ENCODE measurements at regions not wholly inside any gene's neighbourhood (a gene's known extent, or its start where the extent isn't known, plus 50 kb on each side); places are given as distances from the start of the nearest gene placed in this dataset.

GRCh38 chr5:125976421-125977000 is 446.7 kb upstream of the GRAMD2B start:
- Histone ChIP-seq H2AFZ (ENCODE audit: low read length) (no peak overlapping the region), H3K4me1 (ENCODE audit: insufficient read depth, low read length) (no peaks in the 10 kb centered on the region), H3K27ac (ENCODE audit: extremely low read length, insufficient read depth, low read length) (no peak overlapping the region), H3K36me3 (replicated peaks in 1 of 2; ENCODE audit: control insufficient read depth in 1 of 2, insufficient read depth in 2 of 2, low read length in 2 of 2) (no peaks in the 10 kb centered on the region), H3K79me2 (ENCODE audit: insufficient read depth, low read length) (no peaks in the 10 kb centered on the region), H3K9me3 (ENCODE audit: low read length) (no peaks in the 10 kb centered on the region), H3K4me2 (ENCODE audit: low read depth, low read length) (no peak overlapping the region), H3K9ac (ENCODE audit: insufficient read depth, low read depth, low read length) (no peak overlapping the region), H4K20me1 (ENCODE audit: insufficient read depth, low read length) (no peaks in the 10 kb centered on the region), H3K27me3 (ENCODE audit: control insufficient read depth in 1 of 2, insufficient read depth in 2 of 2, low read length in 2 of 2) (no peaks in the 10 kb centered on the region), H3K4me3 (replicated peaks in 1 of 3; ENCODE audit: insufficient read depth in 1 of 3, low read depth in 2 of 3, low read length in 3 of 3) (no peak overlapping the region)
- ChIA-PET POLR2A (no interaction called here), CTCF (ENCODE audit: low intra/inter-chr PET ratio, low total read pairs) (no interaction called here)
- WGBS (ENCODE audit: low lambda C conversion rate), result 2% methylated on average over 2 of the region's 2 CpGs
- BruUV-seq (replicated peaks), result no TSS peak
- in situ Hi-C loops (cut with HindIII; ENCODE audit: extremely low pct_ligation_motif_present, low pct_unique_long_range_greater_than_20kb), result no loop called here
- no peak for ATAC-seq
- TF ChIP-seq HMG20B (CRISPR knock-in tag; conservative IDR thresholded peaks at IDR 0.05) (no peak), IRX3 (CRISPR knock-in tag; IDR thresholded peaks at IDR 0.05; ENCODE audit: borderline replicate concordance, low read depth) (no peak)
- TF ChIP-seq, protein P1, sequence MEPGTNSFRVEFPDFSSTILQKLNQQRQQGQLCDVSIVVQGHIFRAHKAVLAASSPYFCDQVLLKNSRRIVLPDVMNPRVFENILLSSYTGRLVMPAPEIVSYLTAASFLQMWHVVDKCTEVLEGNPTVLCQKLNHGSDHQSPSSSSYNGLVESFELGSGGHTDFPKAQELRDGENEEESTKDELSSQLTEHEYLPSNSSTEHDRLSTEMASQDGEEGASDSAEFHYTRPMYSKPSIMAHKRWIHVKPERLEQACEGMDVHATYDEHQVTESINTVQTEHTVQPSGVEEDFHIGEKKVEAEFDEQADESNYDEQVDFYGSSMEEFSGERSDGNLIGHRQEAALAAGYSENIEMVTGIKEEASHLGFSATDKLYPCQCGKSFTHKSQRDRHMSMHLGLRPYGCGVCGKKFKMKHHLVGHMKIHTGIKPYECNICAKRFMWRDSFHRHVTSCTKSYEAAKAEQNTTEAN (CRISPR knock-in tag; conservative IDR thresholded peaks at IDR 0.05), result no peak
- TF ChIP-seq, protein P2, sequence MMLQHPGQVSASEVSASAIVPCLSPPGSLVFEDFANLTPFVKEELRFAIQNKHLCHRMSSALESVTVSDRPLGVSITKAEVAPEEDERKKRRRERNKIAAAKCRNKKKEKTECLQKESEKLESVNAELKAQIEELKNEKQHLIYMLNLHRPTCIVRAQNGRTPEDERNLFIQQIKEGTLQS (CRISPR knock-in tag; IDR thresholded peaks at IDR 0.05), result no peak
- no peak for FAIRE-seq
- no peak for DNase-seq (ENCODE audit: low spot score)
- intact Hi-C loops (cut with micrococcal nuclease; ENCODE audit: unreplicated experiment), result no loop called here

- Histone ChIP-seq H3K9me3 (ENCODE audit: low read length) (no peaks in the 10 kb centered on the region), H3K4me1 (ENCODE audit: insufficient read depth, low read length) (no peaks in the 10 kb centered on the region), H3K27ac (ENCODE audit: extremely low read length, insufficient read depth, low read length) (no peak overlapping the region), H3K9ac (ENCODE audit: insufficient read depth, low read depth, low read length) (no peak overlapping the region), H3K27me3 (ENCODE audit: control insufficient read depth in 1 of 2, insufficient read depth in 2 of 2, low read length in 2 of 2) (no peaks in the 10 kb centered on the region), H4K20me1 (ENCODE audit: insufficient read depth, low read length) (no peaks in the 10 kb centered on the region), H3K36me3 (replicated peaks in 1 of 2; ENCODE audit: control insufficient read depth in 1 of 2, insufficient read depth in 2 of 2, low read length in 2 of 2) (no peaks in the 10 kb centered on the region), H2AFZ (ENCODE audit: low read length) (no peak overlapping the region), H3K4me2 (ENCODE audit: low read depth, low read length) (no peak overlapping the region), H3K4me3 (replicated peaks in 1 of 3; ENCODE audit: insufficient read depth in 1 of 3, low read depth in 2 of 3, low read length in 3 of 3) (no peak overlapping the region), H3K79me2 (ENCODE audit: insufficient read depth, low read length) (no peaks in the 10 kb centered on the region)
- DNase-seq (ENCODE audit: low spot score) (no peak), FAIRE-seq (no peak), ATAC-seq (no peak)
- 18% methylated on average over 3 of the region's 3 CpGs for WGBS (ENCODE audit: low lambda C conversion rate)
- no peak for TF ChIP-seq ZMYM4 (CRISPR knock-in tag; IDR thresholded peaks at IDR 0.05)
- no peak for TF ChIP-seq TEF (CRISPR knock-in tag; IDR thresholded peaks at IDR 0.05)
- TF ChIP-seq MAFK (conservative IDR thresholded peaks at IDR 0.05 in 1 of 2, IDR thresholded peaks at IDR 0.05 in 1 of 2; ENCODE audit: low read length in 2 of 2), result peak in 1 of 2 experiments; percentile 50; a peak in 2 of 4 replicates
- TF ChIP-seq MAFF (IDR thresholded peaks at IDR 0.05; ENCODE audit: low read depth, low read length), result 0 out of 2 replicates have a peak, but pooled peaks have one; percentile 27
- in situ Hi-C loops (cut with HindIII; ENCODE audit: extremely low pct_ligation_motif_present, low pct_unique_long_range_greater_than_20kb), result no loop called here
- ChIA-PET POLR2A (no interaction called here), CTCF (ENCODE audit: low intra/inter-chr PET ratio, low total read pairs) (no interaction called here)
- no TSS peak for BruUV-seq (replicated peaks)
- intact Hi-C loops (cut with micrococcal nuclease; ENCODE audit: unreplicated experiment), result no loop called here
Measured at GRCh38 chr5:125978015-125978414, 445.2 kb upstream of the GRAMD2B start.

Measured in HepG2 (cell line).